LNCaP clone FGC (cell line): ENCODE measurements at regions not wholly inside any gene's neighbourhood (a gene's known extent, or its start where the extent isn't known, plus 50 kb on each side); places are given as distances from the start of the nearest gene placed in this dataset.
A peak's percentile ranks its signal among the peaks of the same experiment; 100 is the strongest.

Experiments
- DNase-seq: peaks from one replicate; pipeline ENCODE4 v3.0.0-alpha.2; 2011; ENCODE audit warnings: low read depth
- H3K4me3 ChIP-seq: 2 replicates; pipeline ENCODE4 v1.5.1; 2011; ENCODE audit warnings: mild to moderate bottlenecking, low read depth, low read length, control low read depth
- TF ChIP-seq, protein P1 (sequence below): IDR thresholded peaks from 2 replicates; pipeline ENCODE4 v1.5.1; 2012; ENCODE audit warnings: mild to moderate bottlenecking; ENCODE audit not compliant: control insufficient read depth, insufficient read depth; ENCODE audit errors: extremely low read depth

DNA sequence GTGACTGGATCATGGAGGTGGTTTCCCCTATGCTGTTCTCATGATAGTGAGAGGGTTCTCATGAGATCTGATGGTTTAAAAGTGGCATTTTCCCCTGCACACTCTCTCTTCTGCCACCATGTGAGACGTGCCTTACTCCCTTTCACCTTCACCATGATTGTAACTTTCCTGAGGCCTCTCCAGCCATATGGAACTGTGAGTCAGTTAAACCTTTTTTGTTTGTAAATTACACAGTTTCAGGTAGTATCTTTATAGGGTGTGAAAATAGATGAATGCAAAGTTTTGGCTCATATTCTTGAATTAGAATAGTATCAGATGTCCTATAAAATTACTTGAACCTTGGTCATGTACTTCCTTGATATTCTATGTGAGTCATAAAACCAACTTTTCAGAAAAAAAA, 252.1 kb upstream of the TMEM229A start:
- TF ChIP-seq, protein P1, sequence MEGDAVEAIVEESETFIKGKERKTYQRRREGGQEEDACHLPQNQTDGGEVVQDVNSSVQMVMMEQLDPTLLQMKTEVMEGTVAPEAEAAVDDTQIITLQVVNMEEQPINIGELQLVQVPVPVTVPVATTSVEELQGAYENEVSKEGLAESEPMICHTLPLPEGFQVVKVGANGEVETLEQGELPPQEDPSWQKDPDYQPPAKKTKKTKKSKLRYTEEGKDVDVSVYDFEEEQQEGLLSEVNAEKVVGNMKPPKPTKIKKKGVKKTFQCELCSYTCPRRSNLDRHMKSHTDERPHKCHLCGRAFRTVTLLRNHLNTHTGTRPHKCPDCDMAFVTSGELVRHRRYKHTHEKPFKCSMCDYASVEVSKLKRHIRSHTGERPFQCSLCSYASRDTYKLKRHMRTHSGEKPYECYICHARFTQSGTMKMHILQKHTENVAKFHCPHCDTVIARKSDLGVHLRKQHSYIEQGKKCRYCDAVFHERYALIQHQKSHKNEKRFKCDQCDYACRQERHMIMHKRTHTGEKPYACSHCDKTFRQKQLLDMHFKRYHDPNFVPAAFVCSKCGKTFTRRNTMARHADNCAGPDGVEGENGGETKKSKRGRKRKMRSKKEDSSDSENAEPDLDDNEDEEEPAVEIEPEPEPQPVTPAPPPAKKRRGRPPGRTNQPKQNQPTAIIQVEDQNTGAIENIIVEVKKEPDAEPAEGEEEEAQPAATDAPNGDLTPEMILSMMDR = no peak
- DNase-seq = no peak
- H3K4me3 ChIP-seq = no peak overlapping the region

DNA sequence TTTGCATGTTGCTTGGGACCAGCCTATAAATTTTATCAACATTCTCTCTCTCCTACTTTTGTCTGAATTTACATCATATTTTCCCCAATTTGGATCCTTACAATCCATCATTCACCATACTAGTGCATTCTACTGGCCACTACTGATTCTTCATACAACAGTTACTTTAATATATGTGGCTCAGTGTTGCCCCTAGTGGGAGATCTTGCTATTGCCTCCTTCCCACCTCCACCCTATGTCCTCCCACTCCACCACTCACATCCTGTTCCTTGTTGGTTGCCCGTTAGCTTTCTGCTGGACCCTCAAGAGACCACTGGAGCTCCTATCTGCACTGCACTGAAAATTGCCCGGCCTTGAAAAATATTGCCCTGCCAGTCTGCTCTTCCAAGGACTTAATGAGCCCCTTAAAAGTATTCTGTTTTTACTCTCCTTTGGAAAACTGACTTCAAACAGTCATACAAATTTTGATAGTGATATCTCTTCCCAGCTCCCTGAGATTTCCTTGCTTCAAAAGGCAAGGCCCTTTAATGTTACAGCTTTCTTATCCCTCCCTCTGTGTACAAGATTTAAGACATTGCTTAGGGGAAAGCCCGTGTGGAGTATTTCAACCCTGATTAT, 243.2 kb upstream of the TMEM229A start:
- H3K4me3 ChIP-seq = no peak overlapping the region
- TF ChIP-seq, protein P1 = peak; percentile 47
- no peak for DNase-seq

DNA sequence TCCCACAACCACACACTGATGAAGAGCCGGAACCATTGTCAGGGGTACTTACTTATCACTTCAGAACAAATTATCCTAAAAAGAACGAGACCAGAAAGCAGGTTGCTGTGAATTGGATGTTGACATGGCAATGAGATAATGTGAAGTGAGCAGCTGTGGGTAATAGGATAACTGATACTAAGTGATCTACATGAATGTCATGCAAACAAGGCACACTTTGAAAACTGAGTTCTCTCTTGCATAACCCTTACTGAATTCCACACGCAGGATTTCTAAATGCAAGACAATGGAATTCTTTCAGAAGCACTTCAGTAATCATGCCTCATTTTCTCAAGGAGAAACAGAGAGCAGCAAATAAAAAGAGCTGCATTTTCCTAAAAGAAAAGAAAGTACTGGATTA, 242.5 kb upstream of the TMEM229A start:
- H3K4me3 ChIP-seq = no peak overlapping the region
- DNase-seq = no peak
- TF ChIP-seq, protein P1 = no peak

DNA sequence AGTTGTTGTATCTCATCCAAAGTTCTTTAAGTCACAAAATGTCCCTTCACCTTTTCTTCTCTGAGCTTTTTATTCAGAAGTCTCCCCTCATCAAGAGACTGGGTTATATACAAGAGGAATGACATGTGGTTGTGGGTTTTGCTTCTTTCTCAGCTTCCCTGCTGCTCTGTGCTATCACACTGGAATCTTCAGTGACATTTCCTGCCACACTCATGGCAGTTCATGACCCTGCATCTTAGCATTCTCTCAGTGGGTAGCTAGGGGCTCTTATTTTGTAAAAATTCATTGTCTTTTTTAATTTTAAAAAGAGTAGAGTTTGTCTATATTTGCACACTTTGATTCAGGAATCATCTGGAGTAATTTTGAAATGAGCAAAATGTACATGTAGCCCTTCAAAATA, 236.9 kb upstream of the TMEM229A start:
- no peak for DNase-seq
- H3K4me3 ChIP-seq = no peak overlapping the region
- TF ChIP-seq, protein P1 = no peak

DNA sequence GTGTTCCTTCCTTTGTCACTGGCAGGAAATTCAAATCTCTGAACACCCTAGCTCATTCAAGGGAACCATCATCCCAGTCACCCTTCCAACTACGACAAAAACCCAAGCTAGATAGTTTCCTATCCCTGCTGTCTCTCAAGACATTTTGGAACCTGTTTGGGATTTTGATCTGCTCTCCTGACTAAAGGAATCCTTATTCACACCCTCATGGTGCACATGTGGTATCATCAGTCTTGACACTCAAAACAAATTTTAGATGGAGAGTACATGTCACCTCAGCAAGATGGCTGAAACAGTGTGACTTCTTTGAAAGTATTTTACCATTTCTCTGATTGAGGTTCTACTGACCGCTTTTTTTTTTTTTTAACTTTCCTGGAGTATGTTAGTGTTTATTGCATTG, 234.3 kb upstream of the TMEM229A start:
- TF ChIP-seq, protein P1 = no peak
- no peak for DNase-seq
- H3K4me3 ChIP-seq = no peak overlapping the region

DNA sequence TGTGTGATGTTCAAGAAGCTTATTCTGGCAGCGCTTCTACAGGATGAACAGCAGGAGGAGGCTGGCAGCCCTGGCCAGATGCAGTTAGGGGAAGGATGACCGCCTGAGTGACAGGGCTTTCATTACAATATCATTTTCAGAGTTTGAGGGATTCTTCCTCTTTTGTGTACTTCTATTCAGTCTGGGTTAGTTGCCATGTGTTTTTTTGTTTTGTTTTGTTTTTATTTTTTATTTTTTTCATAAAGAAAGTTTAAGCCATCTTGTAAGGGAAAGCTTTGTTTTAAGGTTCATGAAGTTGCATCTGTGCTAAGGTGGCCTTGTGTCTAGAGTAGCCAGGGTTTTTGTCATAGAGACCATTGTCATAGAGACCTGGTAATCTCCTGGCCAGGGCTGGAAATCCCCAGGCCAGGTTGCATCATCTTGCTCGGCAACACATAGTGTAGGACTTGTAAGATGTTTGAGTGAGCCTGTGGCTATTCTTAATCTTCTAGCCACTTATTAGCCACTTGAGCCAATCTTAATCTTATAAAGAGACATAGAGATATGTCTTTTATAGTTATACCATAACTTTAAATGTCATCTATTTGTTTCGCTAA, 230.5 kb upstream of the TMEM229A start:
- no peak overlapping the region for H3K4me3 ChIP-seq
- TF ChIP-seq, protein P1 = no peak
- DNase-seq = no peak

DNA sequence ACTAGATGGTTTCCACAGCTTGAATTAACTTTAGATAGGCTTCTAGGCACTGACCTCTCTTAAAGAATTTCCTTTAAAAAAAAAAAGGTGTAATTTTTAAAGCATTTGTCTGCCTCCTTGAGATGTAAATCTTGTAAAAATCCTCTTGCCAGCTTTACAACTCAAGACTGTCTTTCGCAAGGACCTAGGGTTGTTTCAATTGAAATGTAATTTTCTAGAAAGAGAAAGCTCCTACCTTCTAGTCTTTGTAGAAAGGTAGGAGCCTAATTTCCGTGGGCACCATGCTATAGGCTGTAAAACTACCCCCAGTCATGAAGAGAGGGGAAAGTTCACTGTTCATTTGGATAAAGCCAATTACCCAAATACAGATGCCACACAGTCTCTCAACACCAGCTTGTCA, 228.8 kb upstream of the TMEM229A start:
- H3K4me3 ChIP-seq = no peak overlapping the region
- TF ChIP-seq, protein P1 = no peak
- no peak for DNase-seq
